GM19455 (cell line): ENCODE measurements at regions not wholly inside any gene's neighbourhood (a gene's known extent, or its start where the extent isn't known, plus 50 kb on each side); places are given as distances from the start of the nearest gene placed in this dataset.
A peak's percentile ranks its signal among the peaks of the same experiment; 100 is the strongest.
"Not testable (repeated sequence)": the region's sequence is repeated elsewhere in the genome, so short reads cannot be mapped to it uniquely, and the experiment has no call there.

Experiments
- ATAC-seq: cut with Tn5 transposase; IDR thresholded peaks from one replicate; pipeline ENCODE4 v1.9.1; 2021; ENCODE audit not compliant: unreplicated experiment

- no peak for ATAC-seq
Measured at GRCh38 chr6:154596701-154597100, 86.2 kb upstream of the CNKSR3 start.

DNA sequence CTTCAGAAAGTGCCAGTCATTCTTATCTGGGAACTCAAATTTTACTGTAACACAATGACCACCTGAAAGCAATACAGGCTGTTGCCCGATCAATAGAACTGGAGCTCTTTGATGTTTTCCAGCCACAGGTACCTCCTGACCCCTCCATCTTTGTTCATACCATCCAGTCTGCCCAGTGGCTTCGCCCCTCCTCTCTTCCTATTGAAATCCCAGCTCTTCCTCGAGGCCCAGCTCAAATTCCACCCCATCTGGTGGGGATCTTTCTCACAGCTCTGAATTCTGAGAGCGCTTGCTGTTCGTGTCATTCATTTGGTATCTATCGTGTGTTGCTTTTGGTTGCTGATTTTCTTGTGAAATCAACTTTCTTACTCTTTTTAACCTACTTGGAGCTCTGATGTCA, 87.9 kb upstream of the CNKSR3 start:
- ATAC-seq, result no peak

GRCh38 chr6:154602296-154602695, 91.8 kb upstream of the CNKSR3 start:
- no peak for ATAC-seq

GRCh38 chr6:154602708-154603107, 92.2 kb upstream of the CNKSR3 start:
- no peak for ATAC-seq

DNA sequence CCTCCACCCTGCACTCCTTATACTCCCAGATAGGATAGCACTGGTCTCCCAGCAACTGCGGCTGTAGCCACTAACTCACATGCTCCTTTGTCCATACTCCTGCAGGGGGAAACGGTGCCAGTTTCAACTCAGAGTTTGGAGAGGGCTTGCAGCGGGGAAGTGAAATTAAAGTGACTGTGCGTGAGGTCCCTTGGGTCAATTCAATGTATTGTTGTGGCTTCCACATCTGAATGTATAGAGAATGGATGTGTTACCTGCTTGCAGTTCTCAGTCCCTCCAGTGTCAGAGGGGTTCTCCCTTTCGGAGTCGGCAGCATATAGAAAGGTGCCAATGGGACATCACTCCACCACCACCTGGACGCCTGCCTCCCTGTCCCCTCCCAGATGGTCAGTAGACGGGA, 93.6 kb upstream of the CNKSR3 start:
- no peak for ATAC-seq

GRCh38 chr6:154605178-154605881, 94.8 kb upstream of the CNKSR3 start:
- ATAC-seq, result peak; percentile 44

DNA sequence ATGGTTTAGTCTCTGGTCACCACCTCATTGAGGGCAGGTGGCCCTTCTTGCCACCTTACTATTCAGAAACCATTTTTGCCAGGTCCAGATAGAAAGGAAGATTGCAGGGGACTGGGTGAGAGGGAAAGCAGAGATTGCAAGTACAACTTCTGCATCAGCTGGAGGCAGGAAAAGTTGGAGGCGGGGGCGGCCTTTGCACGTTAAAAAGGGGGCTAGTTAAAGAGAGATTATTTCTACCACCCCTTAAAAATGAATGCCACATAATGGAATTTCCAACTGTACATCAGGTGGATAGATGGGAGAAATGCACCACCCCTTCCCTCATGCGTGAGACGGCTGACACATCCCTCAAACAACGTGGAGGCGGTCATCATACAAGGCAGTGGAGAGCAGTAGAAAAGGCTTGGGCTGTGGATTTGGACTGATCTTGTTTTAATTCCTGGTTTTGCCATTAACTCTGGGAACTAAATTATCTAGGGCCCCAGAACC, 95.4 kb upstream of the CNKSR3 start:
- no peak for ATAC-seq

DNA sequence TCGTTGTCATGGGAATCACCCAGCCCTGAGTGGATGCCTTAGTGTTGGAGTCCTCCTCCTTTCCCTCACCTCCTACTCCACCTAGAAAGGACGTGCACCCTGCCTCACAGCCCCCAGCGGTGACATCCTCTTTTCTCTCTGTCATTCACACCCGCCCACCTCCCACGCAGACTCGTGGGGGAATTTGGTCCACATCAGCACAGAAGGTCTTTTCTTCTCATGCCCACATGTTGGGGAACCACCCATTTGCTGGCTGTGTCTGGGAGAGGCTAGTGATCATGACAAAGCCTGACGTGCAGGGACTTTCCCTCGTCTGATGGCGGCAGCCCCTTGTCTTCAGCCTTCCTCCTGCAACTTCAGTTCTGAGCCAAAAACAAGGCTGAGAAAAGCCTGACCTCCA, 96.0 kb upstream of the CNKSR3 start:
- peak; percentile 75 for ATAC-seq

GRCh38 chr6:154606860-154607259, 96.4 kb upstream of the CNKSR3 start:
- ATAC-seq, result peak; percentile 2

DNA sequence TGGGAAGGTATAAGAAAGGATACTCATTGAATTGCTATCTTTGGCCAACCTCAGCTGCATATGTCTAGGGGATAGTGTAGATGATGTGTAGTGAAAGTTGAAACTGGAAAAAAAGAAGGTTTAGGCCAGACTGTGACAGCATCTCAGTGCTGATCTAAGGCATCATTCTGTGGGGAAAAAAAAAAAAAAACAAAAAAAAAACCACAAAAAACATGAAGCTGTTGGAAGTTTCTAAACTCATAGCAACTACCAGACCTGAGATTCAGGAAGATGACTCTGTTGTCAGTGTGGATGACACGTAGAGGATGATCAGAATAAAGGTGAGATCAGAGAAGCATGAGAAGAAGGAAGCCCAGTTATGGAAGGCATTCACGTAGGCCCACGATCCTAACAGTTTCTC, 100.8 kb upstream of the CNKSR3 start:
- no peak for ATAC-seq

- ATAC-seq, result no peak
Measured at GRCh38 chr6:154611847-154612246, 101.4 kb upstream of the CNKSR3 start.

- ATAC-seq, result no peak
Measured at GRCh38 chr6:154613137-154613676, 102.7 kb upstream of the CNKSR3 start.

- no peak for ATAC-seq
Measured at GRCh38 chr6:154614101-154614500, 103.6 kb upstream of the CNKSR3 start.

DNA sequence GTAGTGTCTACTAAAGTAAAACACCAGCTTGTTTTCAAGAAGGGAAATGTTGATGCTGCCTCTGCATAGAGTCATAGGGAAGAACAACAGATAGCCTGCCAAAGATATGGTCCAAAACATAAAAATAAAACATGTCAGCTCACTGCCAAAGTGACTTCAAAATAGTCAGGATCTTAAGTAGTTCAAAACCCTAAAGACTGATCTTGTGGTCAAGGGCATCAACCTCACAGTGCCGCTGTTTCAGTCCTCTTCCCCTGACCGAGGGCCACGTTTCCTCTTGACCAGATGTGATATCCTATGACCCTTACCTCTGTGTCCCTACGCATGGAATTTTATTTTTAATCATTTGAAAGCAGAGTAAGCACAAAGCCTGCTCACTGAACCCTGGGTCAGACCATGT, 104.2 kb upstream of the CNKSR3 start:
- ATAC-seq, result no peak

GRCh38 chr6:154615483-154616025, 105.1 kb upstream of the CNKSR3 start:
- ATAC-seq, result no peak

- ATAC-seq, result no peak
Measured at GRCh38 chr6:154617175-154617574, 106.7 kb upstream of the CNKSR3 start.

DNA sequence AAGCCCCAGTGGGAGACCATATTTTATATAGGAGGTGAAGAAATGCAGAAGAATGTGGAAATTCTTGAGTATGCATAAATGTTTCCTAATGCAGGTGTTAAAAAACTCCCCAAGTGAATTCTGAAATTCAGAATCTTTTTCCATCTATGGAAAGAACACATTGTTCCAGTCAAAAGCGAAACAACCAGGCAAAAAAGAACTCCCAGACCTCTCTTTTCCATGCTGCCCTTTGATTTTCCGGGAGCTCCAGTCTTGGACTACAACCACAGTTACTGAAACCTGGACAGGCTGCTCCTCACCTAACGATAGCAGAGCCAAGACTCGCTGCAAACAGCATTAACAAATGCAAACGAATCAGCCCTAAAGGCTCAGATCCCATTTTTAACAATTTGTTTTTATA, 108.7 kb upstream of the CNKSR3 start:
- no peak for ATAC-seq

GRCh38 chr6:154621686-154622085, 111.2 kb upstream of the CNKSR3 start:
- no peak for ATAC-seq

- ATAC-seq, result no peak
Measured at GRCh38 chr6:154622618-154623336, 110.4 kb upstream of the SCAF8 start.

GRCh38 chr6:154623391-154623790, 109.8 kb upstream of the SCAF8 start:
- ATAC-seq, result no peak

- no peak for ATAC-seq
Measured at GRCh38 chr6:154624038-154624599, 109.1 kb upstream of the SCAF8 start.

- not testable (repeated sequence) for ATAC-seq
Measured at GRCh38 chr6:154624727-154625126, 108.5 kb upstream of the SCAF8 start.
